Activated naive CD4-positive, alpha-beta T cell treated with anti-CD3 and anti-CD28 coated beads, Interleukin-2, amount 10 ng/mL, durations not matched to agents 7 days and 5 days (primary cell): ENCODE measurements at regions not wholly inside any gene's neighbourhood (a gene's known extent, or its start where the extent isn't known, plus 50 kb on each side); places are given as distances from the start of the nearest gene placed in this dataset.
"Not testable (repeated sequence)": the region's sequence is repeated elsewhere in the genome, so short reads cannot be mapped to it uniquely, and the experiment has no call there.

Experiments
- CTCF ChIA-PET: fragments of 350-600 bp; sonication (Branson Sonifier 250); formaldehyde crosslinking; loops from one replicate; lab custom pipeline; 2021; ENCODE audit warnings: antibody characterized with exemption; lab: Charles Lee
- DNase-seq: peaks from one replicate; pipeline ENCODE4 v3.0.0-alpha.2; 2020
- H3K27ac Mint-ChIP-seq: one replicate; pipeline ENCODE4 v1.8.0; 2021; ENCODE audit warnings: mild to moderate bottlenecking, moderate library complexity, mixed read lengths
- H3K27me3 Mint-ChIP-seq: one replicate; pipeline ENCODE4 v1.8.0; 2021; ENCODE audit warnings: mild to moderate bottlenecking, mixed read lengths
- H3K36me3 Mint-ChIP-seq: one replicate; pipeline ENCODE4 v1.8.0; 2021; ENCODE audit warnings: mixed read lengths
- H3K4me1 Mint-ChIP-seq: one replicate; pipeline ENCODE4 v1.8.0; 2021; ENCODE audit warnings: mixed read lengths
- H3K4me3 Mint-ChIP-seq: one replicate; pipeline ENCODE4 v1.8.0; 2021; ENCODE audit warnings: mild to moderate bottlenecking, moderate library complexity, mixed read lengths
- H3K9me3 Mint-ChIP-seq: one replicate; pipeline ENCODE4 v1.8.0; 2021; ENCODE audit warnings: mixed read lengths

GRCh38 chr20:48131581-48131980 is 346.3 kb upstream of the SULF2 start:
- H3K4me3 Mint-ChIP-seq: no peak overlapping the region
- no peak overlapping the region for H3K27ac Mint-ChIP-seq

GRCh38 chr20:48129345-48129942 is 344.2 kb upstream of the SULF2 start:
- Mint-ChIP-seq H3K4me1 (no peaks in the 10 kb centered on the region), H3K36me3 (no peaks in the 10 kb centered on the region), H3K27ac (no peak overlapping the region), H3K4me3 (no peak overlapping the region), H3K9me3 (no peaks in the 10 kb centered on the region), H3K27me3 (no peaks in the 10 kb centered on the region)
- CTCF ChIA-PET: interaction anchor here (0.6 kb wide), 1 partner anchor 8 kb away, joined by 3 read pairs; no protein-coding TSS in a partner anchor
- DNase-seq: no peak

More at GRCh38 chr20:48131581-48131980, 346.3 kb upstream of the SULF2 start:
- CTCF ChIA-PET: no interaction called here
- Mint-ChIP-seq H3K36me3 (no peaks in the 10 kb centered on the region), H3K27me3 (no peaks in the 10 kb centered on the region), H3K4me1 (no peaks in the 10 kb centered on the region), H3K9me3 (no peaks in the 10 kb centered on the region)
- no peak for DNase-seq

- H3K9me3 Mint-ChIP-seq: no peaks in the 10 kb centered on the region
- no peaks in the 10 kb centered on the region for H3K27me3 Mint-ChIP-seq
- no peak overlapping the region for H3K27ac Mint-ChIP-seq
- H3K36me3 Mint-ChIP-seq: no peaks in the 10 kb centered on the region
- H3K4me3 Mint-ChIP-seq: no peak overlapping the region
- DNase-seq: no peak
- CTCF ChIA-PET: no interaction called here
- no peaks in the 10 kb centered on the region for H3K4me1 Mint-ChIP-seq
Observed at GRCh38 chr20:48128436-48128835, 343.2 kb upstream of the SULF2 start.

- H3K9me3 Mint-ChIP-seq, DNase-seq, H3K36me3 Mint-ChIP-seq, H3K4me1 Mint-ChIP-seq, CTCF ChIA-PET, H3K27ac Mint-ChIP-seq, H3K27me3 Mint-ChIP-seq, H3K4me3 Mint-ChIP-seq: not testable (repeated sequence)
Observed at GRCh38 chr20:48127964-48128363, 342.7 kb upstream of the SULF2 start.

GRCh38 chr20:48127133-48127532 is 341.9 kb upstream of the SULF2 start:
- CTCF ChIA-PET, H3K36me3 Mint-ChIP-seq, DNase-seq, H3K4me1 Mint-ChIP-seq, H3K27me3 Mint-ChIP-seq, H3K4me3 Mint-ChIP-seq, H3K27ac Mint-ChIP-seq, H3K9me3 Mint-ChIP-seq: not testable (repeated sequence)

- no peak for DNase-seq
- Mint-ChIP-seq H3K4me1 (no peaks in the 10 kb centered on the region), H3K27ac (no peak overlapping the region), H3K36me3 (no peaks in the 10 kb centered on the region), H3K9me3 (peaks cover 3% of the 10 kb centered on the region), H3K27me3 (no peaks in the 10 kb centered on the region), H3K4me3 (no peak overlapping the region)
- CTCF ChIA-PET: no interaction called here
Observed at GRCh38 chr20:48126227-48126740, 341.0 kb upstream of the SULF2 start.

- no peak for DNase-seq
Observed at GRCh38 chr20:48124960-48125359, 339.7 kb upstream of the SULF2 start.

GRCh38 chr20:48124181-48124782 is 339.0 kb upstream of the SULF2 start:
- no peak for DNase-seq
- no peak overlapping the region for H3K4me3 Mint-ChIP-seq
- H3K27me3 Mint-ChIP-seq: peaks cover 4% of the 10 kb centered on the region
- H3K9me3 Mint-ChIP-seq: peaks cover 3% of the 10 kb centered on the region
- H3K36me3 Mint-ChIP-seq: no peaks in the 10 kb centered on the region
- H3K4me1 Mint-ChIP-seq: no peaks in the 10 kb centered on the region
- CTCF ChIA-PET: no interaction called here
- H3K27ac Mint-ChIP-seq: no peak overlapping the region

More at GRCh38 chr20:48124960-48125359, 339.7 kb upstream of the SULF2 start:
- Mint-ChIP-seq H3K27ac (no peak overlapping the region), H3K27me3 (peaks cover 4% of the 10 kb centered on the region), H3K36me3 (no peaks in the 10 kb centered on the region), H3K4me3 (no peak overlapping the region), H3K4me1 (no peaks in the 10 kb centered on the region), H3K9me3 (peaks cover 3% of the 10 kb centered on the region)
- CTCF ChIA-PET: no interaction called here

- no peak overlapping the region for H3K4me3 Mint-ChIP-seq
- H3K36me3 Mint-ChIP-seq: no peaks in the 10 kb centered on the region
- peaks cover 4% of the 10 kb centered on the region for H3K27me3 Mint-ChIP-seq
- peaks cover 3% of the 10 kb centered on the region for H3K9me3 Mint-ChIP-seq
- DNase-seq: no peak
- CTCF ChIA-PET: no interaction called here
- H3K4me1 Mint-ChIP-seq: no peaks in the 10 kb centered on the region
- H3K27ac Mint-ChIP-seq: no peak overlapping the region
Observed at GRCh38 chr20:48120120-48120519, 334.8 kb upstream of the SULF2 start.

- H3K36me3 Mint-ChIP-seq, H3K9me3 Mint-ChIP-seq, H3K27ac Mint-ChIP-seq, H3K4me3 Mint-ChIP-seq, H3K27me3 Mint-ChIP-seq, H3K4me1 Mint-ChIP-seq, CTCF ChIA-PET, DNase-seq: not testable (repeated sequence)
Observed at GRCh38 chr20:48119389-48119788, 334.1 kb upstream of the SULF2 start.

GRCh38 chr20:48115502-48115901 is 330.2 kb upstream of the SULF2 start:
- Mint-ChIP-seq H3K36me3 (no peaks in the 10 kb centered on the region), H3K4me3 (no peak overlapping the region), H3K9me3 (no peaks in the 10 kb centered on the region), H3K27me3 (peaks cover 3% of the 10 kb centered on the region), H3K4me1 (no peaks in the 10 kb centered on the region), H3K27ac (no peak overlapping the region)
- no peak for DNase-seq
- CTCF ChIA-PET: no interaction called here

- Mint-ChIP-seq H3K36me3 (no peaks in the 10 kb centered on the region), H3K4me1 (no peaks in the 10 kb centered on the region), H3K4me3 (no peak overlapping the region), H3K27me3 (peaks cover 3% of the 10 kb centered on the region), H3K9me3 (no peaks in the 10 kb centered on the region), H3K27ac (no peak overlapping the region)
- CTCF ChIA-PET: no interaction called here
- DNase-seq: no peak
Observed at GRCh38 chr20:48107560-48107959, 322.3 kb upstream of the SULF2 start.

GRCh38 chr20:48106428-48106827 is 321.1 kb upstream of the SULF2 start:
- CTCF ChIA-PET: no interaction called here
- Mint-ChIP-seq H3K4me1 (no peaks in the 10 kb centered on the region), H3K27ac (no peak overlapping the region), H3K9me3 (no peaks in the 10 kb centered on the region), H3K27me3 (no peaks in the 10 kb centered on the region), H3K4me3 (no peak overlapping the region), H3K36me3 (no peaks in the 10 kb centered on the region)
- DNase-seq: no peak

GRCh38 chr20:48105526-48105925 is 320.2 kb upstream of the SULF2 start:
- H3K27me3 Mint-ChIP-seq: no peaks in the 10 kb centered on the region
- CTCF ChIA-PET: no interaction called here

GRCh38 chr20:48102931-48103660 is 317.8 kb upstream of the SULF2 start:
- H3K9me3 Mint-ChIP-seq: no peaks in the 10 kb centered on the region
- H3K27ac Mint-ChIP-seq: no peak overlapping the region
- H3K36me3 Mint-ChIP-seq: no peaks in the 10 kb centered on the region
- no peak overlapping the region for H3K4me3 Mint-ChIP-seq
- CTCF ChIA-PET: no interaction called here
- no peak for DNase-seq
- no peaks in the 10 kb centered on the region for H3K4me1 Mint-ChIP-seq
- no peaks in the 10 kb centered on the region for H3K27me3 Mint-ChIP-seq

More at GRCh38 chr20:48105526-48105925, 320.2 kb upstream of the SULF2 start:
- Mint-ChIP-seq H3K27ac (no peak overlapping the region), H3K36me3 (no peaks in the 10 kb centered on the region), H3K4me3 (no peak overlapping the region), H3K9me3 (no peaks in the 10 kb centered on the region), H3K4me1 (no peaks in the 10 kb centered on the region)
- DNase-seq: no peak
